Ascending aorta (tissue), 2 donors: ENCODE measurements at regions not wholly inside any gene's neighbourhood (a gene's known extent, or its start where the extent isn't known, plus 50 kb on each side); places are given as distances from the start of the nearest gene placed in this dataset.
"Not testable (repeated sequence)": the region's sequence is repeated elsewhere in the genome, so short reads cannot be mapped to it uniquely, and the experiment has no call there.

Experiments used
- DNase-seq, 2 donors: peaks; one replicate each; pipeline ENCODE4 v3.0.0-alpha.2; 2019; ENCODE audit warnings: low spot score in 2 of 2
- H3K27ac ChIP-seq, 2 donors: fragments of 200-600 bp; sonication (generic); one replicate each; pipeline ENCODE4 v1.5.1; 2016 to 2017; ENCODE audit warnings: mild to moderate bottlenecking in 1 of 2
- H3K27me3 ChIP-seq: fragments of 200-600 bp; sonication (generic); one replicate; pipeline ENCODE4 v1.5.1; 2017
- H3K36me3 ChIP-seq, 2 donors: fragments of 200-600 bp; sonication (generic); one replicate each; pipeline ENCODE4 v1.5.1; 2016
- H3K4me1 ChIP-seq, 2 donors: fragments of 200-600 bp; sonication (generic); one replicate each; pipeline ENCODE4 v1.5.1; 2016 to 2017; ENCODE audit warnings: mild to moderate bottlenecking in 1 of 2
- H3K4me3 ChIP-seq, 2 donors: fragments of 200-600 bp; sonication (generic); one replicate each; pipeline ENCODE4 v1.5.1; 2016 to 2017; ENCODE audit warnings: mild to moderate bottlenecking in 1 of 2
- H3K9me3 ChIP-seq, 2 donors: fragments of 200-600 bp; sonication (generic); one replicate each; pipeline ENCODE4 v1.5.1; 2016
- intact Hi-C: fragments of 100-400 bp; cut with DNase I; formaldehyde crosslinking; loops from one replicate; pipeline ENCODE4 v1.15.1; 2023

DNA sequence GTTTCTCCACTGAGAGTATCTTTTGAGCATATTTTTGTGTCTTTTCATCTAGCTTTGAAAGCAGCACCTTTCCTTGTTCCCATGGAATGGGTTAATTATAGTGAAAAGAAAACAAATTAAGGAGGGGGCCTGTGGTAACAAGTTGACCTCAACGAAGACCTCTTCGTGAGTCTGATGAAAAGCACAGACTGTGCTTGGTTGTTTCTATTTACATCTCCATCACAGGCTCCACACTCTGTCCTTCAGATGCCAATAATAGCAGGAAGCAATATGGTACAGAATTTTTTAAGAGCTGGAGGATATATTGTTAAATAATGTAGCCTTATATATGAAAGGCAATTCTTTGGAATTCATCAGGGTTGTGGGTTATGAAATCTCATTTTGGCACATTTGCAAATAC is 366.7 kb upstream of the OR4C13 start:
- H3K4me3 ChIP-seq, H3K4me1 ChIP-seq, intact Hi-C loops, DNase-seq, H3K27ac ChIP-seq, H3K9me3 ChIP-seq, H3K27me3 ChIP-seq, H3K36me3 ChIP-seq: not testable (repeated sequence)

DNA sequence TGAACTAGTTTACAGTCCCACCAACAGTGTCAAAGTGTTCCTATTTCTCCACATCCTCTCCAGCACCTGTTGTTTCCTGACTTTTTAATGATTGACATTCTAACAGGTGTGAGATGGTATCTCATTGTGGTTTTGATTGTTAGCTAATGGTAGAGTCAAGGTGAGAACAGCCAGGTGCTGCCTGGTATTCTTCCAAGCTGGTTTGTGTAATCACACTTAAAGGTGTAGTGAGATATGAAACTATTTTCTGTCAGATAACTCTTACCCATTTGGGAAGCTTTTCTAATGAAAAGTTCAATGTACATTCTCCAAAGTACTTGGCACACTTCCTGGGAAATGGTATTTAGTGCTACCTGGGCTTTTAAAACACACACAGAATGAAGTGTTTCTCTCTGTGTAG is 343.3 kb upstream of the OR4C13 start:
- H3K9me3 ChIP-seq, intact Hi-C loops: not testable (repeated sequence)

DNA sequence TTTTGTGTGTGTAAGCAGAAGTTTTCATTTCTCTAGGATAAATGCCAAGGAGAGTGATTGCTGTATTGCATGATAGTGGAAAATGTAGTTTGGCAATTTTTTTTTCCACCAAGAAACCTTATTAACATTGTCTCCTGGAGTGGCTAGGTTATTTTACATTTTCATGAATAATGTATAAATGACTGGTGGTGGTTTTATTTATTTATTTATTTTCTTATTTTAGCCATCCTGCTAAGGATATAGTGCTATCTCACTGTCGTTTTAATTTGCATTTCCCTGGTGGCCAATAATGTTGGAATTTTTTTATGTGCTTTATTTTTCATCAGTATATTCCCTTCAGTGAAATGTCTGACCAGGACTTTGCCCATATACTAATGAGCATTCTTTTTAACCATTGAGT is 328.3 kb upstream of the OR4C13 start:
- H3K9me3 ChIP-seq, intact Hi-C loops, H3K4me3 ChIP-seq, H3K27me3 ChIP-seq, DNase-seq, H3K36me3 ChIP-seq, H3K4me1 ChIP-seq, H3K27ac ChIP-seq: not testable (repeated sequence)

More for the DNA sequence above, 343.3 kb upstream of the OR4C13 start:
- H3K27ac ChIP-seq, H3K4me3 ChIP-seq, H3K27me3 ChIP-seq, DNase-seq, H3K4me1 ChIP-seq, H3K36me3 ChIP-seq: not testable (repeated sequence)

DNA sequence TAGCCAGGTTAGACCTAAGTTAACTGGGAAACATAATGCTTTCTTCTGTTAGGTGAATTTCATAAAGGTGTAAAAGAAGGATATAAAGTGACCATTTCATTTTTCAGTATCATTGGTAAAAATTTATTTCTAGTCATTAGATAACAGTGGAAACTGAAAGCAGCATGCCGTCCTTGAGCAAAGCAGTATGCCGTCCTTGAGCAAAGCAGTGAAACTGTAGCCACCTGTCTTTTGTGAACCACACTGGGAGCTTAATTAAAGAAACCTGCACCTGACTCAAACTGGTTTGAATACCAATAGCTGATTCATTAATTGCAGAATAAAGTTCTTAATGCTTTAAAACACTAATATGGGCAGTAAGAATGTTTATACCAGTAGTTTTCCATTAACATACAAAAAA is 281.5 kb upstream of the OR4C13 start:
- H3K4me3 ChIP-seq, H3K27ac ChIP-seq, intact Hi-C loops, H3K27me3 ChIP-seq, H3K4me1 ChIP-seq, DNase-seq, H3K36me3 ChIP-seq, H3K9me3 ChIP-seq: not testable (repeated sequence)

DNA sequence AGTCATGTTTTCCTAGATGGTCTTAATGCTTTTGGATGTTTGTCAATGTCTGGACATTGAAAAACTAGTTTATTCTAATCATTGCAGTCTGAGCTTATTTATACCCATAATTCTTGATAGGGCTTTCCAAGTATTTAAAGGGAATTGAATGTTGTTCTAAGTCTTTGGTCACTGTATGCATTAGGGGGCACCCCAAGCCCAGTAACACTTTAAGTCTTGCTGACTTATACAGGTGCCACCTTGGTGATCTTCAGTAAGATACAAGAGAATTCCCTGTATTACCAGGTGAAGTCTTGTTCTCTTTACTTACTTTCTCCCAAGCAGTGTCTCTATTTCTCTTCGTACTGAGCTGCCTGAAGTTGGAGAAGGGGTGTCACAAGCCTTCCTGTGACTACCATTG is 250.1 kb upstream of the OR4C13 start:
- H3K4me3 ChIP-seq, DNase-seq, H3K4me1 ChIP-seq, H3K36me3 ChIP-seq, H3K27ac ChIP-seq, intact Hi-C loops, H3K9me3 ChIP-seq, H3K27me3 ChIP-seq: not testable (repeated sequence)

DNA sequence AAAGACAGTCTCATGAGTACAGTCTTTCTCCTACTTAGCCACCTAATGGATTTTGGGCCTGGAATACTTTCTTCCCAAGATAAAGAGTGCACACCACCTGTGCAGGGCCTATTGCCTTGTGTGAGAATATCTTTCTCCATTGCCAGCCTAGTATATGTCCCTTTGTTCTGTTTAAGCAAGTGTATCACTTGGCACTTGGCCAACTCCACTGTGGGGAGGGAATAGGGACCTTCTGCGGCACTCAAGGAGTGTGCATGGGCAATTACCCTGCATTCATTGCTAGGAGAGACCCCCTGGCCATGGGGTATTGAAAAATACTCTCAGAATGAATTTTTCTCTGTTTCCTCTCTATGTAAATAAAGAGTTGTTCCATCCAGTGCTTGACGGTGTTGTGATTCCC is 201.7 kb upstream of the OR4C13 start:
- H3K27me3 ChIP-seq, DNase-seq, H3K9me3 ChIP-seq, H3K27ac ChIP-seq, H3K4me3 ChIP-seq, intact Hi-C loops, H3K36me3 ChIP-seq, H3K4me1 ChIP-seq: not testable (repeated sequence)

DNA sequence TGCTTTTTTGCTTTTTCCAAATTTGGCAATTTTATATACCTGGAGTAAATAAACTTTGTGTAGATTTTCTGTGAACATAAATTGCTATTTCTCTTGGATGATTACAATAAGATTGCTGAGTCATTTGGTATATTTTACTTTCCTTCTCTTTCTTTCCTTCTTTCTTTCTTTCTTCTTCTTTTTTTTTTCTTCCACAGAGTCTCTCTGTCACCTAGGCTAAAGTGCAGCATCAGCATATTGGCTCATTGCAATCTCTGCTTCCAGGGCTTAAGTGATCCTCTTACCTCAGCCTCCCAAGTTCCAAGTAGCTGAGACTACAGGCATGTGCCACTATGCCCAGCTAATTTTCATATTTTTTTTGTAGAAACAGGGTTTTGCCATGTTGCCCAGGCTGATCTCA is 201.2 kb upstream of the OR4C13 start:
- H3K4me1 ChIP-seq, H3K27me3 ChIP-seq, H3K4me3 ChIP-seq, H3K9me3 ChIP-seq, DNase-seq, H3K36me3 ChIP-seq, H3K27ac ChIP-seq, intact Hi-C loops: not testable (repeated sequence)

DNA sequence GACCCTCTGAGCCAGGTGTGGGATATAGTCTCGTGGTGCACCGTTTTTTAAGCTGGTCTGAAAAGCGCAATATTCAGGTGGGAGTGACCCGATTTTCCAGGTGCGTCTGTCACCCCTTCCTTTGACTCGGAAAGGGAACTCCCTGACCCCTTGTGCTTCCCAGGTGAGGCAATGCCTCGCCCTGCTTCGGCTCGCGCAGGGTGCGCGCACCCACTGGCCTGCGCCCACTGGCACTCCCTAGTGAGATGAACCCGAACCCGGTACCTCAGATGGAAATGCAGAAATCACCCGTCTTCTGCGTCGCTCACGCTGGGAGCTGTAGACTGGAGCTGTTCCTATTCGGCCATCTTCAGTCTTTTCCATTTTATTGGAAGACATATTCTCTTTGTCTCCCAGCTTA is 171.4 kb upstream of the OR4C13 start:
- H3K27me3 ChIP-seq, H3K4me3 ChIP-seq, intact Hi-C loops, H3K4me1 ChIP-seq, DNase-seq, H3K9me3 ChIP-seq, H3K27ac ChIP-seq, H3K36me3 ChIP-seq: not testable (repeated sequence)

DNA sequence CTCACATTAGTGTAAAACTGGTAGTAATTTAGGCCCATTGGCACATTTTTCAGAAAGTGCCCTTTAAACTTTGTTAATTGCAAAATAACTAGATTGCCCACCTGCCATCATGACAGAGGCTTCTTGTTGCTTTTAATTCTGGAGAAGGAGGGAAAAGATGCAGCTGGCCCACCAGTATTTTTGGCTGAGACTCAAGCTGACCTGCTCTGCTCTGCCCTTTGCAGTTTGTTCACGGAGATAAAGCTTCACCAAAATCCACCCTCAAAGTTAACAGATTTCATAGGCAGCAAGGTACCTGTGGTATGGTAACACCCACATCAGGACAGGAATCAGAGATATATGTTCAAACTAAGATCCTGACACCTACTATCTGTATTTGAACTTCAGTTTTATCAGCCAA is 170.2 kb upstream of the OR4C13 start:
- H3K27ac ChIP-seq, H3K36me3 ChIP-seq, DNase-seq, intact Hi-C loops, H3K27me3 ChIP-seq, H3K4me3 ChIP-seq, H3K9me3 ChIP-seq, H3K4me1 ChIP-seq: not testable (repeated sequence)

DNA sequence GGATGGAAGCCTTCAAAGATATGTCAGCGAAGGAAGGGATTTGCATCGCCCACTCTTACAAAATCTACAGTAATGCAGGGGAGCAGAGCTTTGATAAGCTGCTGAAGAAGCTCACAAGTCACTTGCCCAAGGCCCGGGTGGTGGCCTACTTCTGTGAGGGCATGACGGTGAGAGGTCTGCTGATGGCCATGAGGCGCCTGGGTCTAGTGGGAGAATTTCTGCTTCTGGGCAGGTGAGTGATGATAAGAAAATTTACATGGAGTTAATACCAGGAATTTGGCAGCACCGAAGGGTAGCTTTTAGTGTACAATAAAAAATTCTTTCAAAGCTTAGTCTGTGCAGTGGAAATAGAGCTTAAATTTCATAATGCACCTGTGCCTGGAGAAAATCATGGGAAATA is 168.3 kb upstream of the OR4C13 start:
- H3K27me3 ChIP-seq, intact Hi-C loops: not testable (repeated sequence)

DNA sequence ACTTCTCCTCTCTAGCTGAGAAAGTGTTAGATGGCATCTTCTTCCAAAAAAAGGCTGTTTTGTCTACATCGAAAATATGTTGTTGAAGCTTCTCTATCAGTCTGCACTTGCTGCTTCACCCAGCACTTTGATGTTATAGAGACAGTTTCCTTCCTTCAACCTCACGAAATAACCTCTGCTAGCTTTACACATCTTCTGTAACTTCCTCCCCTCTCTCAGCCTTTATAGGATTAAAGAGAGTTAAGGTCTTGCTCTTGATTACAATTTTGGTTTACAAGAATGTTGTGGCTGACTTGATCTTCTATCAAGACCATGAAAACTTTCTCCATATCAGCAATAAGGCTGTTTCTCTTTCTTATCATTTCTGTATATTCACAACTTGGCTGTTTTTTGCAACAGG is 162.4 kb upstream of the OR4C13 start:
- DNase-seq, H3K27ac ChIP-seq, H3K36me3 ChIP-seq, H3K4me3 ChIP-seq, intact Hi-C loops, H3K4me1 ChIP-seq, H3K27me3 ChIP-seq, H3K9me3 ChIP-seq: not testable (repeated sequence)

More for the DNA sequence above, 168.3 kb upstream of the OR4C13 start:
- H3K36me3 ChIP-seq, H3K4me3 ChIP-seq, H3K4me1 ChIP-seq, H3K27ac ChIP-seq, DNase-seq, H3K9me3 ChIP-seq: not testable (repeated sequence)

DNA sequence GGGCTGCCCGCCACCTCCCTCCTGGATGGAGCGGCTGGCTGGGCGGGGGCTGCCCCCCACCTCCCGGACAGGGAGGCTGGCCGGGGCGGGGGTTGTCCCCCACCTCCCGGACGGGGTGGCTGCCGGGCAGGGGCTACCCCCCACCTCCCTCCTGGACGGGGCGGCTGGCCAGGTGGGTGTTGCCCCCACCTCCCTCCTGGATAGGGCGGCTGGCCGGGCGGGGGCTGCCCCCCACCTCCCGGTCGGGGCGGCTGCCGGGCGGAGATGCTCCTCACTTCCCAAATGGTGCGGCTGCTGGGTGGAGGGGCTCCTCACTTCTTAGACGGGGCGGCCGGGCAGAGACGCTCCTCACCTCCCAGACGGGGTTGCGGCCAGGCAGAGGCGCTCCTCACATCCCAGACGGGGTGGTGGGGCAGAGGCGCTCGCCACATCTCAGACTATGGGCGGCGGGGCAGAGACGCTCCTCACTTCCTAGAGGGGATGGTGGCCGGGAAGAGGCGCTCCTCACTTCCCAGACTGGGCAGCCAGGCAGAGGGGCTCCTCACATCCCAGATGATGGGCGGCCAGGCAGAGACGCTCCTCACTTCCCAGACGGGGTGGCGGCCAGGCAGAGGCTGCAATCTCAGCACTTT is 153.9 kb upstream of the OR4C13 start:
- H3K27me3 ChIP-seq, H3K4me1 ChIP-seq, H3K36me3 ChIP-seq, DNase-seq, H3K27ac ChIP-seq, intact Hi-C loops, H3K9me3 ChIP-seq, H3K4me3 ChIP-seq: not testable (repeated sequence)

DNA sequence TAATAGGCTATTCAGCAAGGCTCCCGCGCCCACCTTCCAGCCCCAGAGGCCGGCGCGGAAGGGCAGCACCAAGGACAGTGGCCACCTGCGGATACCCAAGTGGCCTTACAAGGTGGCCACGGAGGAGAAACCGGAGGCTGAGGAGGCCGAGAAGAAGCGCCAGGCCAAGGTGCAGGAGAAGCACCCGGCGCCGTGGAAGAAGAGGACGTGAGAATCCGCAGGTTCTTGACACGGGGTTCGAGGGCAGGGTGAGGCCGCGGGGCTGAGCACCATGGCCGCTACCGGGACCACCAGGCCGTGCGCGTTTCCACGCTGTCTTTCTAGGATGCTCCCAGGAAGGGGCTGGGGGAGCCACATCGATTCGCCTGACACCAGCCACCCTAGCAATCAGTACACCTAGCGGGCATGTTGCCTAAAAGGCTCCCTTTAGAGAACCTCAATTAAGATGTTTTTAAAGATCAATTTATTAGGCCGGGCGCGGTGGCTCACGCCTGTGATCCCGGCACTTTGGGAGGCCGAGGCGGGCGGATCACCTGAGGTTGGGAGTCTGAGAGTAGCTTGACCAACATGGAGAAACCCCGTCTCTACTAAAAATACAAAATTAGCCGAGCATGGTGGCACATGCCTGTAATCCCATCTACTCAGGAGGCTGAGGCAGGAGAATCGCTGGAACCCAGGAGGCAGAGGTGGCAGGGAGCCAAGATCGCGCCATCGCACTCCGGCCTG is 134.3 kb upstream of the OR4C13 start:
- H3K9me3 ChIP-seq, H3K4me1 ChIP-seq, H3K4me3 ChIP-seq, DNase-seq, H3K36me3 ChIP-seq, H3K27ac ChIP-seq, H3K27me3 ChIP-seq, intact Hi-C loops: not testable (repeated sequence)

DNA sequence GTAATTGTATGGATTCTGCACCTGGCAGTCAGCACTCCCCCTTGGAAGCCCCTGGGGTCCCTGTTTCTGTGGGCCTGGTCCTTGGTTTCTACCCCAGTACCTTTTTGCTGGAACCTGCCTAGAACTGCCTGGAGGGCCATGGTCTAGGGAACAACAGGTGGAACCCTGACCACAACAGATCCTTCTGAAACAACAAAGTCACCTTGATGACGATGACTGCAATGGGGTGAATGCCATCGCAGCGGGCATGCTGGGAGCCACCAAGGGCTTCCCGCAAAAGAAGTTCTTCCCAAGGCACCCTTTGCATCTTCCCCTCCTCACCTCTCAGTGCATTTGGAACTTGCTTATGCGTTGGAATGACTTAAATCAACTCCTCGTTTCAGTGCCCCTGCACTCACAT is 129.0 kb upstream of the OR4C13 start:
- H3K4me1 ChIP-seq, DNase-seq, H3K27ac ChIP-seq, H3K9me3 ChIP-seq, intact Hi-C loops, H3K4me3 ChIP-seq, H3K27me3 ChIP-seq, H3K36me3 ChIP-seq: not testable (repeated sequence)

DNA sequence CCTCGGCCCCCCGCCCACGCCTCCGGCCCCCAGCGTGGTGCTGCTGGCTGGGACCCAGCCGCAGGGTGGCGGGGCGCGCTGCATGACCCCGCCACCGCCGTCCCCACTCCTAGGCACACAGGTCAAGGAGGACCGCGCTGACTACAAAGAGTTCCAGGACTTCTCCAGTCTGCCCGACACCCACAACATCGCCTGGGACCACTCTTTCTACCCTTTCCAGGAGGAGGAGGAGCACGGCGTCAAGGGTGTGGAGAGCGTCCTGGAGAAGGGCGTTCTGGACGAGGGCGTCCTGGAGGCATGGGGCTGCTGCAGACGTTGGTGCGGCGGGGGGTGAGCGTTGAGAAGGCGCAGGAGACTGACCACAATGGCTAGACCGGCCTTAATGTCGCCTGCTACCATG is 101.7 kb upstream of the OR4C13 start:
- H3K9me3 ChIP-seq, intact Hi-C loops, H3K36me3 ChIP-seq, H3K27ac ChIP-seq, H3K4me1 ChIP-seq, H3K4me3 ChIP-seq, DNase-seq, H3K27me3 ChIP-seq: not testable (repeated sequence)
